Left ventricle myocardium inferior (tissue), 1 donor: ENCODE measurements at regions not wholly inside any gene's neighbourhood (a gene's known extent, or its start where the extent isn't known, plus 50 kb on each side); places are given as distances from the start of the nearest gene placed in this dataset.

Source experiments
- DNase-seq: peaks from one replicate; pipeline ENCODE4 v3.0.0-alpha.2; 2020
- H3K27ac ChIP-seq: fragments of 200-600 bp; replicated peaks from 2 replicates; pipeline ENCODE4 v1.8.0; 2021
- H3K27me3 ChIP-seq: fragments of 200-600 bp; 2 replicates; pipeline ENCODE4 v1.8.0; 2021; ENCODE audit warnings: low read depth
- H3K36me3 ChIP-seq: fragments of 200-600 bp; 2 replicates; pipeline ENCODE4 v1.8.0; 2021
- H3K4me1 ChIP-seq: fragments of 200-600 bp; 2 replicates; pipeline ENCODE4 v1.8.0; 2021
- H3K4me3 ChIP-seq: fragments of 200-600 bp; 2 replicates; pipeline ENCODE4 v1.8.0; 2021; ENCODE audit warnings: mild to moderate bottlenecking, moderate library complexity
- H3K9me3 ChIP-seq: fragments of 200-600 bp; replicated peaks from 2 replicates; pipeline ENCODE4 v1.8.0; 2021
- intact Hi-C: fragments of 100-400 bp; cut with micrococcal nuclease; formaldehyde crosslinking; loops from one replicate; pipeline ENCODE4 v1.11.0; 2022
- TF ChIP-seq, protein P1 (sequence below): fragments of 200-600 bp; IDR thresholded peaks from 2 replicates; pipeline ENCODE4 v1.8.0; 2021; ENCODE audit warnings: antibody characterized with exemption, mild to moderate bottlenecking, borderline replicate concordance
- donor health status: DM: no; HTN: yes; CAD: no; lungs with severe emphysema.

DNA sequence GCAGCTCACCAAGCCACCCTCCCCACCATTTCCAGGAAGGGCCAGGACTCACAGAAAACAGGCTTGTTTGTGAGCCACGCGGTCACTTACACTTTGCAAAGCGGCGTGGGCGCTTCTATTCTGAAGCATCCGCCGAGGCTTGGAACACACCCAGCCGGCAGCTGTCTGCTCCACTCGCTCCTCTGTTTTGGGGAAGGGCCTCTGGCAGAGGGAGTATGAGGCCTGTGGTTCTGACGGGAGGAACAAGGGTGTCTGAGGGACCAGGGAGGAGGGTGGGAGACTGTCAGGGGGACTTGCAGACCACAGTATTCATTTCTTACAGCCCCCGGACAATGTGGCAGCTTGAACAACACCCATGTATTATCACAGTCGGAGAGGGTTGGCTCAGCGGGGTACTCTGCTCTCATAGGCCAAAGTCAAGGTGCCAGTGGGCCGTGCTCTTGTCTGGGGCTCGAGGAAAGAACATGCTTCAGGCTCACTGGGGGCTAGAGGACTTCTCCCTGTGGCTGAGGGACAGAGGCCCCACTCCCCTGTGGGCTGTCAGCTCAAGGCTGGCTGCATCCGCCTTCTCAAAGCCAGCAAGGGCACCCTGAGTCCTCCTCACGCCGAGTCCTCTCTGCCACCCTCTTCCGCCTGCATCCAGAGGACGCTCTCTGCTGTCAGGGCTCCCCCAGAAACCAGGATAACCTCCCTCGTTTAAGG lies 60.4 kb upstream of the FAM20C start:
- Histone ChIP-seq H3K27ac (peak overlapping the region; percentile 65), H3K27me3 (peaks cover 13% of the 10 kb centered on the region)

GRCh38 chr7:132899-133298 lies 59.5 kb upstream of the FAM20C start:
- H3K9me3 ChIP-seq: no peaks in the 10 kb centered on the region
- H3K4me3 ChIP-seq: no peak overlapping the region
- intact Hi-C loops: no loop called here
- no peak overlapping the region for H3K27ac ChIP-seq
- TF ChIP-seq, protein P1, sequence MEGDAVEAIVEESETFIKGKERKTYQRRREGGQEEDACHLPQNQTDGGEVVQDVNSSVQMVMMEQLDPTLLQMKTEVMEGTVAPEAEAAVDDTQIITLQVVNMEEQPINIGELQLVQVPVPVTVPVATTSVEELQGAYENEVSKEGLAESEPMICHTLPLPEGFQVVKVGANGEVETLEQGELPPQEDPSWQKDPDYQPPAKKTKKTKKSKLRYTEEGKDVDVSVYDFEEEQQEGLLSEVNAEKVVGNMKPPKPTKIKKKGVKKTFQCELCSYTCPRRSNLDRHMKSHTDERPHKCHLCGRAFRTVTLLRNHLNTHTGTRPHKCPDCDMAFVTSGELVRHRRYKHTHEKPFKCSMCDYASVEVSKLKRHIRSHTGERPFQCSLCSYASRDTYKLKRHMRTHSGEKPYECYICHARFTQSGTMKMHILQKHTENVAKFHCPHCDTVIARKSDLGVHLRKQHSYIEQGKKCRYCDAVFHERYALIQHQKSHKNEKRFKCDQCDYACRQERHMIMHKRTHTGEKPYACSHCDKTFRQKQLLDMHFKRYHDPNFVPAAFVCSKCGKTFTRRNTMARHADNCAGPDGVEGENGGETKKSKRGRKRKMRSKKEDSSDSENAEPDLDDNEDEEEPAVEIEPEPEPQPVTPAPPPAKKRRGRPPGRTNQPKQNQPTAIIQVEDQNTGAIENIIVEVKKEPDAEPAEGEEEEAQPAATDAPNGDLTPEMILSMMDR: no peak
- no peak for DNase-seq
- peaks cover 31% of the 10 kb centered on the region for H3K4me1 ChIP-seq
- H3K27me3 ChIP-seq: peaks cover 13% of the 10 kb centered on the region
- no peaks in the 10 kb centered on the region for H3K36me3 ChIP-seq

More for the DNA sequence above, 60.4 kb upstream of the FAM20C start:
- intact Hi-C loops: no loop called here
- Histone ChIP-seq H3K36me3 (no peaks in the 10 kb centered on the region), H3K9me3 (no peaks in the 10 kb centered on the region), H3K4me3 (no peak overlapping the region), H3K4me1 (peaks cover 31% of the 10 kb centered on the region)
- TF ChIP-seq, protein P1: no peak
- peak; percentile 74 for DNase-seq

DNA sequence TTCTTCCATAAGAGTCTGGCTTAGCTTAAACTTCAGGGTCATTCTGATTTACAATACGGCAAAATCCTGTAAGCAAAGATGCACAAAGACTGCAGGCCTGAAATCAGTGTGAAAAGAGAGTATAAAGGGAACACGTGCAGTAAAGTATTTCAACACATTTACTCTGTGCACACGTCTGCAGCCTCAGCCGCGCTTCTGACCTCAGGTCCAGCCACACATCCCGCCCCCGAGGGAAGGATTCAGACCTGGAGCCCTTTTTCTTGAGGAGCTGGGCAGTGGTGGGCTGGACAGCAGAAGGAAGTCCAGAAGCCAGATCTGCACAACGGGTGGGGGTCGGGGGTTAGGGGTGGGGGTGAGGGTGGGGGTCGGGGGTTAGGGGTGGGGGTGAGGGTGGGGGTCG lies 58.9 kb upstream of the FAM20C start:
- Histone ChIP-seq H3K27me3 (peaks cover 13% of the 10 kb centered on the region), H3K36me3 (no peaks in the 10 kb centered on the region), H3K9me3 (no peaks in the 10 kb centered on the region), H3K4me3 (no peak overlapping the region), H3K4me1 (peaks cover 31% of the 10 kb centered on the region), H3K27ac (no peak overlapping the region)
- no peak for DNase-seq
- intact Hi-C loops: no loop called here
- TF ChIP-seq, protein P1: no peak

- H3K9me3 ChIP-seq: no peaks in the 10 kb centered on the region
- H3K4me3 ChIP-seq: no peak overlapping the region
- H3K4me1 ChIP-seq: peaks cover 31% of the 10 kb centered on the region
- H3K36me3 ChIP-seq: no peaks in the 10 kb centered on the region
- H3K27me3 ChIP-seq: peaks cover 16% of the 10 kb centered on the region
- intact Hi-C loops: no loop called here
- H3K27ac ChIP-seq: no peak overlapping the region
- DNase-seq: no peak
- TF ChIP-seq, protein P1: no peak
These were observed 58.3 kb upstream of the FAM20C start for GRCh38 chr7:134029-134428.

DNA sequence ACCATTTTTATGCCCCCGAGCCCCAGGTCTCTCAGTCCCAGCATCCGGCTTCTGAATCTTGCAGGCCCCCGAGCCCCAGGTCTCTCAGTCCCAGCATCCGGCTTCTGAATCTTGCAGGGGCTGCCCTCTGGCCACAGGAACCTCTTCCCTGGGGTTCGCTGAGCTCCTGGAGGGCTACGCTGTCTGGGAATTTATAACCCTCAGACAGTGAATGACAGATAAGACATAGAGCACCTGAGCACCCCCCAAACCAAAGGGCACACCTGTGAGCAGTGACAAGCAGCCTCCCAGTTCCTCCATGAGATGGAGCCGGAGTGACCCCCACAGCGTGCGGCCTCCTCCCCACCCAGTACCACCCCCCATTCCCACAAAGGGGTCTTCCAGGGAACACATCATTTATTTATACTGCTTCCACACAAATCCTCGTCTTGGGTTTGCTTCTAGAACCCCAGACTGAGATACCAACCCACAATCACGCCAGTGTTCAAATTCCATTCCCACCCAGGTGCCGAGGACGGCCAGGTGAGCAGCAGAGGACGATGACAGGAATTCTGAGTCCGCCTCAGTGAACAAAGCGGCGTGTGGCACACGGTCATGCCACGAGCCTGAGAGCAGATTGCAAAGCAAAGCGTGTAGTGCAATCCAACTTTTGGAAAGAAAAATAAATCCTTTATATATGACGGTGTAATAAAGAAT lies 57.7 kb upstream of the FAM20C start:
- H3K9me3 ChIP-seq: no peaks in the 10 kb centered on the region
- H3K4me3 ChIP-seq: no peak overlapping the region
- intact Hi-C loops: no loop called here
- H3K4me1 ChIP-seq: peaks cover 27% of the 10 kb centered on the region
- no peak overlapping the region for H3K27ac ChIP-seq
- no peaks in the 10 kb centered on the region for H3K36me3 ChIP-seq
- H3K27me3 ChIP-seq: peaks cover 22% of the 10 kb centered on the region
- no peak for DNase-seq
- TF ChIP-seq, protein P1: no peak
